ENCODE measurements at regions not wholly inside any gene's neighbourhood (a gene's known extent, or its start where the extent isn't known, plus 50 kb on each side); places are given as distances from the start of the nearest gene placed in this dataset.
"Not testable (repeated sequence)": the region's sequence is repeated elsewhere in the genome, so short reads cannot be mapped to it uniquely, and the experiment has no call there.

DNA sequence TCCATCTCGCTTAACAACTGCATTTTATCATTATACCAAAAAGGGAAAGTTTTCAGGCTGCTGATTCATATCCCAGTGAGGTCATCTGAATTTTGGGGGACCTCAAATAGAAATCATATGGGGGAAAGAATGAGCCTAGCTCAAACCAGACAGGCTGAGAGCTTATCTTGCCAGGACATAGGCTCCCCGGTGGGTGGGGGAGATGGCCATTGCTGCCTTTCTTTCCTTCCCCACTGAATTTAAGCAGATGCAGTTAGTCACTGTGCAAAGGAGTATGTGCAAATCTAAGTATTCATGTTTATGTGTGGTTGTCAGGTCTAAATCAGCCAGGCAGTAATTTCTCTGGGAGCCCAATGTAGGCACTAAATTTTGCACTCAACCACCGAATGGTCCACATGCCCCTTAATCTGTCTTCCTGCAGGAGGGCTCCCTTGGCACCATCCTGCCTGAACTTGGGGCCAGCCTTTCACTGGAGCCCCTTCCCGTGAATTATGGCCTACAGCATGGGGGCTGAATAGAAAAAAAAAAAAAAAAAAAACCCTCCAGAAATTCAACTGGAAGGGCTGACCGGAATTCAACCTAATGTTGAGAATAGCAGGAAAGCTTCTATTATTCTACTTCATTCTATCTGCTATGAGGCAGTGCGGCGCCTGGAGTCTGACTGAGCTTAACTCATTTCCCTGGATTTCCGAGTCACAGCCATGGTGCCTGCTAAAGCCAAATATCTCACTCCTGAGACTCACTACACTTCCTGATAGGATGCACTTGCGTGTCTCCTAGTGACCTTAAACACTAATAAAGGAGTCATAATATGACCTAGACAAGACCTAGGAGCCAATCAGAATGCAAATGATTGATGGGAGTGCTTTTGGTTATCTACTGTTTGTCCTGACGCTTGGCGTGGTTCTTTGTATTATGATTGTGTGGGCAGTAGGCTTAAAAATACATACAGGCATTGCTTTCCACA is 161.5 kb upstream of the HEY2 start:
- Histone ChIP-seq H3K4me1 (ENCODE audit: control insufficient read depth, insufficient read depth, low read length, poor library complexity, severe bottlenecking) (no peaks in the 10 kb centered on the region), H3K9me3 (ENCODE audit: control insufficient read depth in 2 of 2, low read length in 2 of 2) (no peaks in the 10 kb centered on the region), H3K36me3 (ENCODE audit: control insufficient read depth, insufficient read depth, low read length) (no peaks in the 10 kb centered on the region), H3K27ac (ENCODE audit: insufficient read depth, low read length, poor library complexity, severe bottlenecking) (no peak overlapping the region), H3K27me3 (ENCODE audit: control insufficient read depth, insufficient read depth, low read length) (no peaks in the 10 kb centered on the region), H3K4me3 (ENCODE audit: low read depth, low read length) (no peak overlapping the region)
- Mint-ChIP-seq H3K4me1 (no peaks in the 10 kb centered on the region), H3K27ac (no peak overlapping the region), H3K9me3 (peaks cover 0 to 3% (median 0%) of the 10 kb centered on the region in 7 donors), H3K36me3 (no peaks in the 10 kb centered on the region), H3K4me3 (no peak overlapping the region), H3K27me3 (no peaks in the 10 kb centered on the region)
- DNase-seq (no peak), ATAC-seq (ENCODE audit: low read depth in 2 of 2) (no peak)

DNA sequence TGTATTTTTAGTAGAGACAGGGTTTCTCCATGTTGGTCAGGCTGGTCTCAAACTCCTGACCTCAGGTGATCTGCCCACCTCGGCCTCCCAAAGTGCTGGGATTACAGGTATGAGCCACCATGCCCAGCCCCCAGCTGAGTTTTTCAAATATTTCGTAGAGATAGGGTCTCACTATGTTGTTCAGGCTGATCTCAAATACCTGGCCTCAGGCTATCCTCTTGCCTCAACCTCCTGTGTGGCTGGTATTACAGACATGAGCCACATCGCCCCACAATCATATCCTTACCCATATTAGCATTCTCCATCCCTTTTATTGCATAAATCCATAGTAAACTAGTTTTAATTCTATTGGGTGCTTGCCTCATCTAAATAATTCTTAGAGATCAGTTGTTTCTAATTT is 157.6 kb upstream of the HEY2 start:
- H3K4me1 ChIP-seq (ENCODE audit: control insufficient read depth, insufficient read depth, low read length, poor library complexity, severe bottlenecking); DNase-seq; H3K4me1 Mint-ChIP-seq; H3K4me3 Mint-ChIP-seq; H3K36me3 ChIP-seq (ENCODE audit: control insufficient read depth, insufficient read depth, low read length); H3K36me3 Mint-ChIP-seq; H3K27me3 ChIP-seq (ENCODE audit: control insufficient read depth, insufficient read depth, low read length); H3K27ac Mint-ChIP-seq; H3K9me3 ChIP-seq (ENCODE audit: control insufficient read depth in 2 of 2, low read length in 2 of 2); H3K27ac ChIP-seq (ENCODE audit: insufficient read depth, low read length, poor library complexity, severe bottlenecking); ATAC-seq (ENCODE audit: low read depth in 2 of 2); H3K27me3 Mint-ChIP-seq; H3K9me3 Mint-ChIP-seq; H3K4me3 ChIP-seq (ENCODE audit: low read depth, low read length): not testable (repeated sequence)

DNA sequence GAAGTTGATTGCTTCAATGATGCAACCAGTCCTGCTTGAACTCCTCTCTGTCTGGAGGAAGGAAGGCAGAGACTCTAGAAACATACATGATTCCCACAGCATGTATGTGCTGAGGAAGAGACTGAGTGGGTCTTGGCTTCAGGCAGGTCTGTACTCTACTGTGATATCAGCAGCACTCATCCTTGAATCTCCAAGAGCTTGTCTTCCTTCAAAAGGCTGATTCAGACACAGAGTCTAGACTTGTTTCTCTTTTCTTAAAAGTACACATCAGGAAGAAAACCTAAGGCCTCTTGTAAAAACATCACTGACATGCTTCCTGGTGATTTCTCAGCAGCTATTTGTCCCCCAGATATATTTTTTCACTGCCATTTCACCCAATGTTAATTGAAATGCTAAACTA is 155.7 kb upstream of the HEY2 start:
- Histone ChIP-seq H3K27me3 (ENCODE audit: control insufficient read depth, insufficient read depth, low read length) (no peaks in the 10 kb centered on the region), H3K36me3 (ENCODE audit: control insufficient read depth, insufficient read depth, low read length) (no peaks in the 10 kb centered on the region), H3K27ac (ENCODE audit: insufficient read depth, low read length, poor library complexity, severe bottlenecking) (no peak overlapping the region), H3K4me3 (ENCODE audit: low read depth, low read length) (no peak overlapping the region), H3K9me3 (ENCODE audit: control insufficient read depth in 2 of 2, low read length in 2 of 2) (no peaks in the 10 kb centered on the region), H3K4me1 (ENCODE audit: control insufficient read depth, insufficient read depth, low read length, poor library complexity, severe bottlenecking) (no peaks in the 10 kb centered on the region)
- ATAC-seq (ENCODE audit: low read depth in 2 of 2) (no peak), DNase-seq (no peak)
- peaks cover 0 to 3% (median 0%) of the 10 kb centered on the region in 7 donors for H3K9me3 Mint-ChIP-seq
- no peak overlapping the region for H3K27ac Mint-ChIP-seq
- H3K36me3 Mint-ChIP-seq, result no peaks in the 10 kb centered on the region
- H3K4me3 Mint-ChIP-seq, result no peak overlapping the region
- H3K27me3 Mint-ChIP-seq, result no peaks in the 10 kb centered on the region
- H3K4me1 Mint-ChIP-seq, result no peaks in the 10 kb centered on the region

DNA sequence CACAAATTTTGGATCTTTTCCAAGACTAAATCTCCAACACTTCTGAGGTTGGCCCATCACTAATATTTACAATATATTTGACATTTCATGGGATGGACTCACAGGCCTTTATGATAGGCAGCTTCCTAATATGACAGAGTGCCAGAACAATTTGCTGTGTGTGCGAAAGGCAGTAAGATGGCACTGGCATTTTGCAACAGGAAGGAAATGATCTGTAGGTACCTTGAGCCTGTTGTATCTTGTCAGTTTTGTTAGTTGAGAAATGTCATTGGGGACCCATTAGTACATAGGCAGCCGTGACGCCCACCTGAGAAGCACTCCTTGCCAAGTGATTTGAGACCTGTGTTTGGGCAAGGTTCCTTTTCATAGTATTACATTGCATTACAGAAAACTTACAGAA is 153.4 kb upstream of the HEY2 start:
- H3K27ac Mint-ChIP-seq, result no peak overlapping the region
- Histone ChIP-seq H3K27me3 (ENCODE audit: control insufficient read depth, insufficient read depth, low read length) (no peaks in the 10 kb centered on the region), H3K4me3 (ENCODE audit: low read depth, low read length) (no peak overlapping the region), H3K27ac (ENCODE audit: insufficient read depth, low read length, poor library complexity, severe bottlenecking) (no peak overlapping the region), H3K4me1 (ENCODE audit: control insufficient read depth, insufficient read depth, low read length, poor library complexity, severe bottlenecking) (no peaks in the 10 kb centered on the region), H3K9me3 (ENCODE audit: control insufficient read depth in 2 of 2, low read length in 2 of 2) (no peaks in the 10 kb centered on the region), H3K36me3 (ENCODE audit: control insufficient read depth, insufficient read depth, low read length) (no peaks in the 10 kb centered on the region)
- H3K4me3 Mint-ChIP-seq, result no peak overlapping the region
- H3K9me3 Mint-ChIP-seq, result peaks cover 0 to 3% (median 0%) of the 10 kb centered on the region in 7 donors
- no peak for ATAC-seq (ENCODE audit: low read depth in 2 of 2)
- no peak for DNase-seq
- no peaks in the 10 kb centered on the region for H3K36me3 Mint-ChIP-seq
- H3K27me3 Mint-ChIP-seq, result no peaks in the 10 kb centered on the region
- no peaks in the 10 kb centered on the region for H3K4me1 Mint-ChIP-seq

DNA sequence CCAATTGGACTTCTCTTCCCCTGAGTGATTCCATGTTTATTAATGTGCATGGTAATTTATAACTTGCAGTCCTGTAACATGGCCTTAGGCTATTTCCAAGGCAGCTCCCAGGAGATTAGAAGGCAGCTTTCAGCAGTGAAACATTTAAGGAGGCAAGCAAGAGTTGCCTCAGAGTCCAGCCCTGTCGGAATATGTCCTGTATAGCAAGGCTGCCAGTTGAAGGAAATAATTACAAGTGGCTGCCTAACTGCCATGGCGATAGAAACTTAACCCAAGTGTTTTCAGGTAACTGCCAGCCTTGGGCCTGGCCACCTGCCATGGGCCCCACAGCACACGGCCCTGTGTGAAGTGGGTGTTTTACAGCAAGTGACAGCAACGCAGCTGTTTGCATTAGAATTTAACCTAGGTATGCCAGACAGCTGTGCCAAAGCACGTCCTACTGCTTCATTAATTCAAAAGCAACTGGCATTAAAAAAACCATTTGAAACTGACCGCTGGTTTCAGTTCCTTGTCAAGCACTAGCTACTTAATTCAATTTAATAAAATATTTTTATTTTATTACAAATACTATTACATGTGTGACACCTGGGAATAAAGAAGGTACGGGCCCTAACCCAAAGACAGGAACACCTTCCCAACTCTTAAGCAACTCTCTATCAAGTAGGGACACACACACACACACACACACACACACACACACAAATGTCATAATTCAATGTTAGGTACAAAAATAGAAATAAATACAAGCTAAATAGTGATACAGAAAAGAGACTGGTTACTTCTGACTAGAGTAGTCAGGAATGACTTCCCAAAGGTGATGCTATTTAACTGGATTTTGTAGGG is 151.8 kb upstream of the HEY2 start:
- no peaks in the 10 kb centered on the region for H3K27me3 ChIP-seq (ENCODE audit: control insufficient read depth, insufficient read depth, low read length)
- H3K4me3 ChIP-seq (ENCODE audit: low read depth, low read length), result no peak overlapping the region
- DNase-seq (no peak), ATAC-seq (ENCODE audit: low read depth in 2 of 2) (no peak)
- no peaks in the 10 kb centered on the region for H3K9me3 ChIP-seq (ENCODE audit: control insufficient read depth in 2 of 2, low read length in 2 of 2)
- H3K9me3 Mint-ChIP-seq, result peaks cover 0 to 2% (median 0%) of the 10 kb centered on the region in 7 donors
- no peak overlapping the region for H3K27ac Mint-ChIP-seq
- H3K27me3 Mint-ChIP-seq, result no peaks in the 10 kb centered on the region
- no peaks in the 10 kb centered on the region for H3K36me3 Mint-ChIP-seq
- H3K27ac ChIP-seq (ENCODE audit: insufficient read depth, low read length, poor library complexity, severe bottlenecking), result no peak overlapping the region
- no peak overlapping the region for H3K4me3 Mint-ChIP-seq
- H3K4me1 ChIP-seq (ENCODE audit: control insufficient read depth, insufficient read depth, low read length, poor library complexity, severe bottlenecking), result no peaks in the 10 kb centered on the region
- no peaks in the 10 kb centered on the region for H3K4me1 Mint-ChIP-seq
- H3K36me3 ChIP-seq (ENCODE audit: control insufficient read depth, insufficient read depth, low read length), result no peaks in the 10 kb centered on the region

DNA sequence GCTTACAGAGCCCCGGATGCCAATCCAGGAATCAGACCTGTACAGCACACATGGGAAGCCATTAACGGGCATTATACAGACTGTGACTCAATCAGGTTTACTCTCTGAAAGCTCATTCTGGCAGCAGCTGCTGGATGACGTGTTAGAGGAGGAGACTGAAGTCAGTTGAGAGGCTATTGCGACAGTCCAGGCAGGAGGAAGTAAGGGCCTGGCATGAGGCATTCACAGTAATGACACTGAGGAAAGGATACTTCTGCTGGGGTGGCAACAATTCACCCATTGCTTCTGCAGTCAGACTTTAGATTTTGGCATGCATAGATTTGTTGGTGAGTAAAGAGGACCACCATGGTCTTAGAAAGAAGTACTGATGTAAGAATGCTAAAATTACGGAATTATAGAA is 151.0 kb upstream of the HEY2 start:
- no peaks in the 10 kb centered on the region for H3K36me3 Mint-ChIP-seq
- H3K27me3 Mint-ChIP-seq, result no peaks in the 10 kb centered on the region
- no peak overlapping the region for H3K4me3 ChIP-seq (ENCODE audit: low read depth, low read length)
- no peaks in the 10 kb centered on the region for H3K4me1 Mint-ChIP-seq
- DNase-seq (no peak), ATAC-seq (ENCODE audit: low read depth in 2 of 2) (no peak)
- no peaks in the 10 kb centered on the region for H3K36me3 ChIP-seq (ENCODE audit: control insufficient read depth, insufficient read depth, low read length)
- H3K9me3 Mint-ChIP-seq, result peaks cover 0 to 2% (median 0%) of the 10 kb centered on the region in 7 donors
- H3K4me1 ChIP-seq (ENCODE audit: control insufficient read depth, insufficient read depth, low read length, poor library complexity, severe bottlenecking), result no peaks in the 10 kb centered on the region
- H3K9me3 ChIP-seq (ENCODE audit: control insufficient read depth in 2 of 2, low read length in 2 of 2), result no peaks in the 10 kb centered on the region
- no peak overlapping the region for H3K27ac Mint-ChIP-seq
- no peak overlapping the region for H3K27ac ChIP-seq (ENCODE audit: insufficient read depth, low read length, poor library complexity, severe bottlenecking)
- no peak overlapping the region for H3K4me3 Mint-ChIP-seq
- H3K27me3 ChIP-seq (ENCODE audit: control insufficient read depth, insufficient read depth, low read length), result no peaks in the 10 kb centered on the region

DNA sequence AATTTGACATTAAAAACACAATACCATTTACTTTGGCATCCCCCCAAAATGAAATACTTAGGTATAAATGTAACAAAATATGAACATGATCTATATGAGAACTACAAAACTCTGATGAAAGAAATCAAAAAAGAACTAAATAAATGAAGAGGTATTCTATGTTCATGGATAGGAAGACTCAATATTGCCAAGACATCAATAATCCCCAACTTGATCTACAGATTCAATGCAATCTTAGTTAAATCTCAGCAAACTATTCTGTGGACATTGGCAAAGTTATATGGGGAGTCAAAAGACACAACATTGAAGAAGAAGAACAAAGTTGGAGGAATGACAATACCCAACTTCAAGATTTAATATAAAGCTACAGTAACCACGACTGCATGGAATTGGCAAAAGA is 145.2 kb upstream of the HEY2 start:
- H3K9me3 Mint-ChIP-seq, result peaks cover 0 to 2% (median 0%) of the 10 kb centered on the region in 7 donors
- DNase-seq (no peak), ATAC-seq (ENCODE audit: low read depth in 2 of 2) (no peak)
- Histone ChIP-seq H3K36me3 (ENCODE audit: control insufficient read depth, insufficient read depth, low read length) (no peaks in the 10 kb centered on the region), H3K4me3 (ENCODE audit: low read depth, low read length) (no peak overlapping the region), H3K9me3 (ENCODE audit: control insufficient read depth in 2 of 2, low read length in 2 of 2) (no peaks in the 10 kb centered on the region), H3K27me3 (ENCODE audit: control insufficient read depth, insufficient read depth, low read length) (no peaks in the 10 kb centered on the region), H3K27ac (ENCODE audit: insufficient read depth, low read length, poor library complexity, severe bottlenecking) (no peak overlapping the region), H3K4me1 (ENCODE audit: control insufficient read depth, insufficient read depth, low read length, poor library complexity, severe bottlenecking) (no peaks in the 10 kb centered on the region)
- H3K4me1 Mint-ChIP-seq, result no peaks in the 10 kb centered on the region
- no peaks in the 10 kb centered on the region for H3K27me3 Mint-ChIP-seq
- no peak overlapping the region for H3K4me3 Mint-ChIP-seq
- H3K36me3 Mint-ChIP-seq, result no peaks in the 10 kb centered on the region
- H3K27ac Mint-ChIP-seq, result no peak overlapping the region

Measured in CD4-positive, CD25-positive, alpha-beta regulatory T cell (primary cell).